Transverse colon (tissue), 4 donors: ENCODE measurements at regions not wholly inside any gene's neighbourhood (a gene's known extent, or its start where the extent isn't known, plus 50 kb on each side); places are given as distances from the start of the nearest gene placed in this dataset.

Source experiments
- DNase-seq: peaks from one replicate; pipeline ENCODE4 v3.0.0-alpha.2; 2019
- H3K27ac ChIP-seq, 4 donors: fragments of 200-600 bp; sonication (generic); 2 replicates each; pipeline ENCODE4 v1.5.1; 2016 to 2018; ENCODE audit warnings: inconsistent platforms in 4 of 4
- H3K27me3 ChIP-seq: fragments of 200-600 bp; sonication (generic); 2 replicates; pipeline ENCODE4 v1.5.1; 2017; ENCODE audit warnings: inconsistent platforms
- H3K36me3 ChIP-seq, 4 donors: fragments of 200-600 bp; sonication (generic); 2 replicates each; pipeline ENCODE4 v1.5.1; 2017 to 2019; ENCODE audit warnings: inconsistent platforms in 4 of 4
- H3K4me1 ChIP-seq, 4 donors: fragments of 200-600 bp; sonication (generic); 2 replicates each; pipeline ENCODE4 v1.5.1; 2017 to 2020; ENCODE audit warnings: inconsistent platforms in 4 of 4
- H3K4me3 ChIP-seq, 4 donors: fragments of 200-600 bp; sonication (generic); 1 replicate in 1 of 4; 2 replicates in 3 of 4; pipeline versions ENCODE4 v1.5.1 to v1.6.1; 2017 to 2019; ENCODE audit warnings: inconsistent platforms in 4 of 4
- H3K9me3 ChIP-seq, 2 donors: fragments of 200-600 bp; sonication (generic); 2 replicates each; pipeline ENCODE4 v1.5.1; 2017 to 2019; ENCODE audit warnings: inconsistent platforms in 2 of 2
- CTCF ChIP-seq, 5 experiments: fragments of 200-600 bp in 3 of 5; fragments of 450-650 bp in 2 of 5; sonication (generic) in 3 of 5; IDR thresholded peaks; 1 replicate in 2 of 5; 2 replicates in 3 of 5; pipeline ENCODE4 v1.5.1; 2016 to 2017; ENCODE audit warnings: antibody characterized with exemption in 5 of 5, inconsistent platforms in 3 of 5, mild to moderate bottlenecking in 2 of 5, moderate library complexity in 1 of 5
- EP300 ChIP-seq: sonication (generic); formaldehyde crosslinking; IDR thresholded peaks from one replicate; pipeline ENCODE4 v1.6.1; 2017; ENCODE audit warnings: antibody characterized with exemption, low read depth
- POLR2A ChIP-seq: fragments of 450-650 bp; IDR thresholded peaks from one replicate; pipeline ENCODE4 v1.6.1; 2016; ENCODE audit warnings: antibody characterized with exemption, mild to moderate bottlenecking, moderate library complexity
- POLR2AphosphoS5 ChIP-seq, 3 donors: sonication (generic); formaldehyde crosslinking; IDR thresholded peaks; one replicate each; pipeline ENCODE4 v1.6.1; 2016; ENCODE audit warnings: antibody characterized with exemption in 3 of 3
- WGBS, 2 donors: methylation state at CpG; one replicate each; pipeline ENCODE4 v1.1.5; 2018; ENCODE audit warnings: low coverage in 1 of 2; 5-methylcytosine and 5-hydroxymethylcytosine counted together
- in situ Hi-C, 4 donors: fragments of 200-750 bp; cut with MboI; loops; one replicate each; pipeline versions ENCODE4 v1.15.0 to v1.15.1; 2017; ENCODE audit warnings: low sequenced_read_pairs in 3 of 4, low pct_ligation_motif_present in 1 of 4, low pct_unique_long_range_greater_than_20kb in 1 of 4
- intact Hi-C: fragments of 100-400 bp; cut with DNase I; formaldehyde crosslinking; loops from one replicate; pipeline ENCODE4 v1.15.1; 2023; ENCODE audit warnings: low total_unique reads

GRCh38 chr6:6995328-6995727 lies 112.4 kb upstream of the RREB1 start:
- no peaks in the 10 kb centered on the region for H3K27me3 ChIP-seq
- H3K36me3 ChIP-seq: no peaks in the 10 kb centered on the region
- DNase-seq: no peak
- WGBS, 2 donors: 80 to 89% methylated on average over 1 of the region's 1 CpG
- no peak overlapping the region for H3K27ac ChIP-seq
- intact Hi-C loops: no loop called here
- TF ChIP-seq POLR2AphosphoS5 (IDR thresholded peaks at IDR 0.05) (no peak), EP300 (no peak), POLR2A (no peak), CTCF (IDR thresholded peaks at IDR 0.05) (no peak)
- in situ Hi-C loops: no loop called here
- H3K9me3 ChIP-seq: no peaks in the 10 kb centered on the region
- no peak overlapping the region for H3K4me3 ChIP-seq
- no peaks in the 10 kb centered on the region for H3K4me1 ChIP-seq

- Histone ChIP-seq H3K4me1 (no peaks in the 10 kb centered on the region), H3K27me3 (no peaks in the 10 kb centered on the region), H3K36me3 (no peaks in the 10 kb centered on the region), H3K9me3 (no peaks in the 10 kb centered on the region), H3K4me3 (no peak overlapping the region), H3K27ac (no peak overlapping the region)
- in situ Hi-C loops (no loop called here), intact Hi-C loops (no loop called here)
- no peak for TF ChIP-seq POLR2A
- TF ChIP-seq CTCF (IDR thresholded peaks at IDR 0.05): no peak
- no peak for TF ChIP-seq POLR2AphosphoS5 (IDR thresholded peaks at IDR 0.05)
- no peak for TF ChIP-seq EP300
- no peak for DNase-seq
- WGBS, 2 donors: 78 to 100% methylated on average over 1 to 2 of the region's 2 CpGs
Measured at GRCh38 chr6:6996124-6996523, 111.6 kb upstream of the RREB1 start.

DNA sequence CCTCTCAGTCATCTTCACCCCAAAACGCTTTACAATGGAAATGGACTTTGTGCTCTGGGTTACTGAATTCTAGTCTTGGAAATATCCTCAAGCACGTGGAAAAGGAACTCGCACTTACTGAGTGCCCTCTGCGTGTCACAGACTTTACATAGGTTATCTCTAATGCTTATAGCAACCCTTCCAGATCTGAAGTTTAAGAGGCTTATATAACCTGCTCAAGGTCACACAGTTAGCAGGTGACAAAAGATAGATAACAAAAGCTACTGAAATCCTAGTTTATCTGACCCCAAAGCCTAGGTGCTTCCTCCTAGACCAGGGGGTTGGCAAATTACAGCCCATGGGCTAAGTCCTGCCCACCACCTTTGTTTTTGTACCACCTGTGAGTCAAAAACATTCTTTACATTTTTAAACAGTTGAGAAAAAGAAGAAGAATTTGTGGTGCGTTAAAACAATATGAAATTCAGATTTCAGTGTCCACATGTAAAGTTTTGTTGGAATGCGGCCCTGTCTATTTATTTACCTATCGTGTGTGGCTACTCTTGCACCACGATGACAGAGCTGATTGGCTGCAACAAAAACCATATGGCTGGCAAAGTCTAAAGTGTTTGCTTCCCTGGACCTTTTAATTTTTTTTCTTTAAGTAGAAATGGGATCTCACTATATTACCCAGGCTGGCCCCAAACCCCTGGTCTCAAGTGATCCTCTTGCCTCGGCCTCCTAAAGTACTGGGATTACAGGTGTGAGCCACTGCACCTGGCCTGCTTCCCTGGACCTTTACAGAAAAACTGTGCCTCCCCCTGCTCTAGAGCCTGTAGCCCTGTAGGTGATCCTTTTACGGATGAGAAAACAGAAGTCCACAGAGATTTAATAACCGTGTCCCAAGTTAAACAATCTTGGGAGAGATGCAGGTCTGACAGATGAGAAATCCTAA lies 110.2 kb upstream of the RREB1 start:
- H3K27ac ChIP-seq: no peak overlapping the region
- no peaks in the 10 kb centered on the region for H3K9me3 ChIP-seq
- no peaks in the 10 kb centered on the region for H3K36me3 ChIP-seq
- 60 to 67% methylated on average over 9 to 11 of the region's 11 CpGs for WGBS, 2 donors
- no peaks in the 10 kb centered on the region for H3K4me1 ChIP-seq
- intact Hi-C loops: no loop called here
- no peaks in the 10 kb centered on the region for H3K27me3 ChIP-seq
- no peak for DNase-seq
- in situ Hi-C loops: no loop called here
- no peak overlapping the region for H3K4me3 ChIP-seq
- TF ChIP-seq POLR2AphosphoS5 (IDR thresholded peaks at IDR 0.05) (no peak), EP300 (no peak), CTCF (IDR thresholded peaks at IDR 0.05) (no peak), POLR2A (no peak)

DNA sequence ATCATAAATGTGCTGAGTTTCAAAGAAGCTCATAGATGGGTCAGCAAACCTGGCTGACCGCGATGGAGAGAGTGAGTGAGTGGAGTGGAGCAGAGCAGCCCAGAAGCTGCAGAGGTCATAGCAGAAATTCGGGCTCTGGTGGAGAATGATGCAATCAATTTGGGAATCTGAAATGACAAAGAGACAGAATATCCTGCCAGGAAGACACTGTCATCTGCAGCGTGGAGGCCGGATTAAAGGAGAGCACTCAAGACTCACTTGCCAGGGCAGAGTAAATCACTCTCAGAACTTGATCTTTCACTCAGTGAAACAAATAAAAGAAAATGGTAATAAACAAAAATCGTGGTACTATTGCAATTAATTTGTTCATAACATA lies 109.6 kb upstream of the RREB1 start:
- Histone ChIP-seq H3K27me3 (no peaks in the 10 kb centered on the region), H3K36me3 (no peaks in the 10 kb centered on the region), H3K27ac (no peak overlapping the region), H3K4me3 (no peak overlapping the region), H3K9me3 (no peaks in the 10 kb centered on the region), H3K4me1 (no peaks in the 10 kb centered on the region)
- 65 to 71% methylated on average over 4 to 6 of the region's 6 CpGs for WGBS, 2 donors
- no peak for TF ChIP-seq POLR2AphosphoS5 (IDR thresholded peaks at IDR 0.05)
- no peak for TF ChIP-seq POLR2A
- no peak for TF ChIP-seq EP300
- TF ChIP-seq CTCF (IDR thresholded peaks at IDR 0.05): no peak
- no peak for DNase-seq
- intact Hi-C loops (no loop called here), in situ Hi-C loops (no loop called here)
